Fibroblast of skin of back (primary cell): ENCODE measurements at regions not wholly inside any gene's neighbourhood (a gene's known extent, or its start where the extent isn't known, plus 50 kb on each side); places are given as distances from the start of the nearest gene placed in this dataset.
"Not testable (repeated sequence)": the region's sequence is repeated elsewhere in the genome, so short reads cannot be mapped to it uniquely, and the experiment has no call there.

Source experiments
- DNase-seq: peaks from one replicate; pipeline ENCODE4 v3.0.0-alpha.2; 2013

- DNase-seq, result no peak
Measured at GRCh38 chr5:50898966-50899365, 232.5 kb downstream of the PARP8 start.

GRCh38 chr5:50900952-50901510 is 234.6 kb downstream of the PARP8 start:
- DNase-seq, result no peak

DNA sequence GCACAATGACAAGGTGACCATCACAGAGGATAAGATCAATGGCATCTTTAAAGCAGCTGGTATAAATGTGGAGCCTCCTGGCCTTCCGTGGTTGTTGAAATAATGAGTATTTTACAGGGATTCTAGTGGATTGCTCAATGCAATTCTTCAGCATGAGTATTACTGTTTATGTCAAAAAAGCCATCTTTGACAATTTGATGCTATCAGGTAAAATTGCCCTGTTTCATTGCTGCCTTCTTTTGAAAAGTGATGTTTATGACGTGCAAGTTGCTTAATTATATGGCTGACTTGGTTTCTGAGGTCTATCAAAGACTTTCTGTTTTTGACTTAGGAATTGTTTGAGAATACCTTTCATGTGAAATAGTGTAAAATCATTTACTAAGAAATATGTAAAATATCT is 237.2 kb downstream of the PARP8 start:
- DNase-seq, result no peak

DNA sequence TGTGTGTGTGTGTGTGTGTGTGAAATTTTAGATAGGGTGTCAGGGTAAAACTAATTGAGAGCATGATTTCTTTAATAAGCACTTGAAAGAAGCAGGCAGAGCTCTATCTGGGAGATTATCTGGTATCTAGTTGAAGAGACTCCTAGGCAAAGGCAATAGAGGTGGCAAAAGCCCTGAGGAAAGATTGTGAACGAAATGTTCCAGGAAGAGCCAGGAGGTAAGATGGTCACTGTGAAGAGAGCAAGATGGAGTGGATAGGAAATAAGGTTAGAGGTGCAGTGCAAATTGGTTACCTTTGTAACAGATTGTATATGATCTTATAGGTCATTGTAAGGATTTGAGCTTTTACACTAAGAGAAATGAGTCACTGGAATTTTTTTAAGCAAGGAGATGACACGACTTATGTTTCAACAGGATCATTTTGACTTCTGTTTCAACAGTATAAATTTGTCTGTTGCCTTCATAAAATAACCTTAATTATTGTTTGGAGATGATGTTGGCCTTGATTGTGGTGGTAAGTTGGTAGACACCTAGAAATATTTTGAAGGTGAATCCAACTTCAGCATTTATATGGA is 239.6 kb downstream of the PARP8 start:
- DNase-seq, result no peak

- not testable (repeated sequence) for DNase-seq
Measured at GRCh38 chr5:50920160-50920559, 253.7 kb downstream of the PARP8 start.

DNA sequence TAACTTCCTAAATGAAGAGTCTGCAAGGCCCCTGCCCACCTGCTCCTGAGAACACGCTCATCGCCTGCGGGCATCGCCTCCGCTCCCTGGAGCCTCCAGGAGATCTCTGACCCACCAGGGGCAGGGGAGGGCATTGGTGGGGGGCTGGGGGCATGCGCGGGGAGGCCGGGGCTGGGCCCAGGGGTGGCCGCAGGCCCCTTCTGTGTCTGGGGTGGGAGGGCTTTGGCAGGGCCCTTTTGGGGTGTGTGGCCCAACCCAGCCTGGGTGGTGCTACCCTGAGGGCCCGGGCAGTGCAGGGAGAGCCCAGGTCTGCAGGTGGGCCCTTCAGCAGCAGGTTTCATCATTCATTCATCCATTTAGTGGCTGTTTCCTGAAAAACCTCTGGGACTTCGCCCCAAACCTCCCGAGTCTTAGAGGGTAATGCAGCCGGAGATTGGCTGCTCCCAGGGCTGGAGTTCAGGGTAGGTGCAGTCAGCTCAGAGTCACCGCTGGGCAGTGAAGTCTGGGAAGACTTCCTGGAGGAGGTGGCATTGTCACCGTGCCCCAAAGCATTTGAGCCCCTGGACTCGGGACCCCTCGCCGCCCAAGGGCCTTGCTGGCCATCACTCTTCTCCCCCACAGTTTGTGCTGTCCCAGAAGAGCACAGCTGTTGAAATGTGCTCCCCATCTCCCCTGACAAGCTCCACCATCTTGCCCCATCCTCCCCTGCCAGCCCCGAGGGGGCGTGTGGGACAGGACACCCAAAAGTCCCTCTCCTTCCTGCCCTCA is 255.1 kb downstream of the PARP8 start:
- DNase-seq, result no peak

DNA sequence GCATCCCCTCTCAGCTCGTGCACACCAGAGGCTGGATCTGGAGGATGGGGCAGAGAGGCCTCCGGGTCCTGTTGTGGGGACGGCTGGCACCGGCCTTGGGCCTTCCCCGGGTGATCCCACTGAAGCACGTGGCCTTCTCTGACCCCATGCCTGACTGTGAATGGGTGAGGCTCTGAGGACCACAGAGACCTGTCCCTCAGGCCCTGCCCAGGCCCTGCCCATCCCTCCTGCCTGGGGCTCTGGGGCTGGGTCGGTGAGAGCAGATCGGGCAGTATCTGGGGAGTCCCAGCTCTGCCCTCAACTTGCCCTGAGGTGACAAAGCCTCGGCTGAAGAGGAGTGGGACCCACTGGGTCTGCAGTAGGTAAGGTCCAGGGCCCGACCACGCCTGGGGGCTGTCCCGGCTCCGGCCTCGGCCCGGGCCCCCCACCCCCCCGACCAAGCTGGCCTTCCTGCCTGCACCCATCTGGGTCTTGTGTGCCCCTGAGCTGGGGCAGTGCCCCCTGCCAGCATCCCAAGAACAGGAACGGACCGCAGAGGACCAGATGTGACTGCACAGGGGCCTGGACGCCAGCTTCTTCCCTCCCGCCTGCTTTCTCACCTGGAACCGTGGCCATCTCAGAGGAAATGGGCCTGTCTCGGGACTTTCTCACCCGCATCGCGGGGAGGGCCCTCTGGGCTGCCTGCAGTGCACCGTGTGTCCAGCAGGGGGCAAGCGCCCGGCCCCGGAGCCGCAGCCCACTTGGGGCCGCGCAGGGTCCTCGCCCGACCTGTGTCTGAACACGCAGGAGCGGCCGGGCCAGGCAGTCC is 255.9 kb downstream of the PARP8 start:
- not testable (repeated sequence) for DNase-seq

DNA sequence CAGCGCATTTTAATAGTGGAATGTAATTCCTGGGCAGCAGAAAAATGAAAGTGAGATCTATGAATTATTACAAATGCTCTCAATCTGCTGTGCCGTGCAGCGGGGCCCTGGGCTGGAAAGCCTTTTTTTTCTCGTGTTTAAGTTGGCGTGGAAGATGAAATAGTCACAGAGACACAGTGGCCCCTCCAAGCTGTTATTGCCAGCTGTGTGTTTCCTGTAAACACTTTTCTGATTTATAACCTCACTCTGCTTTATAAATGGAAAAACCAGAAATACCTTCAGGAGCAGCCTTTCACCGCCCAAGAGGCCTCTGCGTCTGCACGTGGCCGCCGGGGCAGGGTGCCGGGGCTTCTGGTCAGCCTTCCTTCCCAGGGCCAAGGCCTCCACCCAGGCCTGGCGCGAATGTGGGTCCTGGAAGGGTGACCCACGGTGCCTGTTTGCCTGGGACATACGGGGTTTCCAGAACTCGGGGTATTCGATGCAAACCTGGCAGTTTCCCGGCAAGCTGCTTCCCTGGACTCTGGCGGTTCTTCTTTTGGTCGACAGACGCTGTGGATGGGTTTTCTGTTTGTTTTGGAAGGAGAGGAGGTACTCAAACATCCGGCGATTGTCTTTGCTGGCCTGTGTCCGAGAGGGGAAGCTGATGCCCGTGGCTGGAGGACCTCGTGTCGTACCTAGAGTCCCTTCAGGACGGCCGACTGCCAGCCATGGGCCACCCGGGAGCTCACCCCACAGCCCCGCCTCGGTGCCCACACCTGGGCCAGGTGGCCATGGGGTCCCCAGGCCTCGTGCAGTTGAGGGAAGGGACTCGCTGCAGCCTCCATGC is 256.7 kb downstream of the PARP8 start:
- no peak for DNase-seq

DNA sequence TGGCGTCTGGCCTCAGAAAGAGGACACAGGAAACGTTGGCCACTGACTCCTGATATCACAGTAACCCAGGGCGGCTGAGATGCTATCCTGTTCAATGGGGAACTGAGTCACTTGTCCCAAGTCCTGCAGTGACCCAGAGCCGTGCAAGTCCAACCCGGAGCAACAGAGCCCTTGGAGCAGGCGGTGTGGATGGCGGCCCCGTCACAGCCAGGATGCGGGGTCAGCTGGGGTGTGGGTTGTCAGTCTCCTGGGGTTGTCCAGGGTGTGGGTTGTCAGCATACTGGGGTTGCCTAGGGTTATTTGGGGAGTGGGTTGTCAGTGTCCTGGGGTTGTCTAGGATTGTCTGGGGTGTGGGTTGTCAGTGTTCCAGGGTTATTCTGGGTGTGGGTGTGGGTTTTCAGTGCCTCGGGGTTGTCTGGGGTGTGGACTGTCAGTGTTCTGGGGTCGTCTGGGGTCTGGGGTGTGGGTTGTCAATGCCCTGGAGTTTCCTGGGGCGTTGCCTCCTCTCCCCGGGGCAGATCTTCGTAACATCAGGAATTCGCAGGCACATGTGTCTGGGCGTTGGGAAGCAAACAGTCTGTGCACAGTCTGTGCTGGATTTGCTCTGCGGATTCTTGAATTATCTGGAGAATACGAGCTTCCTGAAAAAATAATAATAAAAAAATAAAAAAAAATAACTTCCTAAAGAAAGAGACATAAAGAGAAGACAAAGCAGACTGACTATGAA is 257.5 kb downstream of the PARP8 start:
- DNase-seq, result no peak

GRCh38 chr5:50927953-50928352 is 261.5 kb downstream of the PARP8 start:
- no peak for DNase-seq

- DNase-seq, result no peak
Measured at GRCh38 chr5:50929174-50929573, 262.7 kb downstream of the PARP8 start.

- no peak for DNase-seq
Measured at GRCh38 chr5:50934343-50934742, 267.9 kb downstream of the PARP8 start.

DNA sequence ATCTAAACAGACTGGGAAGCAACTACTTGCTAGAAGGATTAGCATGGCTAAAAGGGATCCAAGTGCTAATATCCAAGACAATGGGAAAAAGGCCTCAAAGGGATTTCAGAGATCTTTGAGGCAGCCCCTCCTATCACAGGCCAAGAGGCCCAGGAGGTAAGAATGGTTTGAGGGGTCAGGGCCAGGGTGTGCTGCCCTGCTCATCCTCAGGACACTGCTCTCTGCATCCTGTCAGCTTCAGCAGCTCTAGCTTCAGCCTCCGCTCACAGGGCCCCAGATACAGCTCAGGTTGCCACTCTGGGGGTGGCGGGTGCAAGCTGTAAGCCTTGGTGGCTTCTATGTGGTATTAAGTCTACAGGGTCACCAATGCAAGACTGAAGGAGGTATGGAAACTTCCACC is 278.7 kb downstream of the PARP8 start:
- DNase-seq, result no peak

DNA sequence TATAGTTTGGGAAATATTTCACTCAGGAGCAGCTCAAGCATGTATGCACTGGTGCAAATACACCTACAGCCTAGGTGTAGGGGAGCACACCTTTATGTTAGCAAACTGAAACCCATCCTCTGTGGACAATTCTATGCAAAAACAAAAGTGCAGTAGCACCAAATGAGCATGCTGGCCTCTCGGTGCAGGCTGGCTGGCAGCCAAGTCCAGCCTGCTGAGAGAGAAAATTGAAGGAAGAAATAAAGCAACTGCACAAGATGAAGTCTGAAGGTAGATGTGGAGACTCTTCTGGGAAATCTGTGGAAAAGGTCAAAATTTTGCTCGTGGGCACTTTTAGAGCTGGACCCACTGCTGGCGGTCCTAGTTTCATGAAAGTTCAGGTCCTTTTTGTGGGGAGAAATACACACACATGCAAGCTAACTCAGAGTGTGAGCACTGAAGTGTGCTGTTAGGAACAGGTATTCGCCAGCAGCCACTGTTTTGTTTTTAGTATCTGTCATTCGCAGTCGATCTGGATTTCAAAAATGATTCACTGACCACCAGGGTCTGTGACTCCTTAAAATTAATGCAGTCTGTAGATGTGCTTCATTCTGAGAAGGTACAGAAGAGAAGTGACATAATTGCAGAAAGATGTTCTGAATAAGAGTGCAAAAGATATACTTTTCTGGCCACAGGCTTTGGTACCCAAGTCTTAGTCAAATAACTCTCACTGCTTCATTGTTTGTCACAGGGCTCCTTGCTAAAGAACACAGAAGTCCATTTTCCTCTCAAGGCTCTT is 281.7 kb downstream of the PARP8 start:
- no peak for DNase-seq

- DNase-seq, result no peak
Measured at GRCh38 chr5:50953290-50953689, 286.9 kb downstream of the PARP8 start.

- DNase-seq, result peak; percentile 23
Measured at GRCh38 chr5:50958852-50959457, 292.5 kb downstream of the PARP8 start.

- peak; percentile 36 for DNase-seq
Measured at GRCh38 chr5:50962934-50963872, 296.8 kb downstream of the PARP8 start.

GRCh38 chr5:50963971-50964745 is 297.7 kb downstream of the PARP8 start:
- no peak for DNase-seq
